ENCODE measurements at regions not wholly inside any gene's neighbourhood (a gene's known extent, or its start where the extent isn't known, plus 50 kb on each side); places are given as distances from the start of the nearest gene placed in this dataset.

DNA sequence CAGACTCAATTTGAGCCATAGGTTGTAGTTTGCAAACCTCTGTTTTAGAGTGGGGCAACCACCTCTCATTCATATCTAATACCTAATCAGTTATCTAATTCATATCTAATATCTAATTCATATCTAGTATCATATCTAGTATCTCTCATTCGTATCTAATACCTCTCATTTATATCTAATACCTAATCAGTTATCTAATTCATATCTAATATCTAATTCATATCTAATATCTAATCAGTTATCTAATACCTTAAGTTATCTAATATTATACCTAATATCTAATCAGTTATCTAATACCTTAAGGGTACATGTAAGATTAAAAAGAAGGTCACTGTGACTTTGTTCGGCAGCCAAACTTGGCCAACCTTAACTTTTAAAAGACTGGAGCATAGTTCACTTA lies 403.4 kb upstream of the MMADHC start:
- TF ChIP-seq POLR2A (IDR thresholded peaks at IDR 0.05) = no peak
- TF ChIP-seq, protein P1, sequence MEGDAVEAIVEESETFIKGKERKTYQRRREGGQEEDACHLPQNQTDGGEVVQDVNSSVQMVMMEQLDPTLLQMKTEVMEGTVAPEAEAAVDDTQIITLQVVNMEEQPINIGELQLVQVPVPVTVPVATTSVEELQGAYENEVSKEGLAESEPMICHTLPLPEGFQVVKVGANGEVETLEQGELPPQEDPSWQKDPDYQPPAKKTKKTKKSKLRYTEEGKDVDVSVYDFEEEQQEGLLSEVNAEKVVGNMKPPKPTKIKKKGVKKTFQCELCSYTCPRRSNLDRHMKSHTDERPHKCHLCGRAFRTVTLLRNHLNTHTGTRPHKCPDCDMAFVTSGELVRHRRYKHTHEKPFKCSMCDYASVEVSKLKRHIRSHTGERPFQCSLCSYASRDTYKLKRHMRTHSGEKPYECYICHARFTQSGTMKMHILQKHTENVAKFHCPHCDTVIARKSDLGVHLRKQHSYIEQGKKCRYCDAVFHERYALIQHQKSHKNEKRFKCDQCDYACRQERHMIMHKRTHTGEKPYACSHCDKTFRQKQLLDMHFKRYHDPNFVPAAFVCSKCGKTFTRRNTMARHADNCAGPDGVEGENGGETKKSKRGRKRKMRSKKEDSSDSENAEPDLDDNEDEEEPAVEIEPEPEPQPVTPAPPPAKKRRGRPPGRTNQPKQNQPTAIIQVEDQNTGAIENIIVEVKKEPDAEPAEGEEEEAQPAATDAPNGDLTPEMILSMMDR (IDR thresholded peaks at IDR 0.05) = no peak

All from esophagus squamous epithelium (tissue), 4 donors.